ENCODE measurements at regions not wholly inside any gene's neighbourhood (a gene's known extent, or its start where the extent isn't known, plus 50 kb on each side); places are given as distances from the start of the nearest gene placed in this dataset.

DNA sequence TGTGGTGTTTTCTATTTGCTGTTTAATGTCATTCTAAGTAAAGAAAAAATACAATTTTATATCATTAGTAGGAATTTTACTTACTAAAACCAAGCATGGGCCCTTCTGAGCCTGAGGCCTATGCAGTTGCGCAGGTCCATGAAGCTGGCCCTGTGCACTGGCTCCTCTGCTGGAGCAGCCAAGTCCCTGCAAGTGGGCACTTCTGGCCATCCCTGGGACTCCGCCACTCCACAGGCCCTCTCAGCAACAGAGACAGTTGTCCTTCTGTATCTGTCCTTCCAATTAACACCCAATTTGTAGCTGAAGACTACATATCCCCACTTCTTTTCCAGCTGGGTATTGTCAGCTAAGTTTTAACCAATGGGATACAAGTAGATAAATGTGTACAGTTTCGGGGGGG is 49.9 kb upstream of the RYK start:
- TF ChIP-seq ZBTB1 (tag by site-specific recombination; IDR thresholded peaks at IDR 0.05), result no peak
- TF ChIP-seq ZBTB17 (tag by site-specific recombination; IDR thresholded peaks at IDR 0.05), result no peak
- no peak for TF ChIP-seq ZNF211 (tag by site-specific recombination; IDR thresholded peaks at IDR 0.05; ENCODE audit: low read depth)
- TF ChIP-seq ZNF175 (tag by site-specific recombination; IDR thresholded peaks at IDR 0.05), result no peak
- TF ChIP-seq FEZF1 (tag by site-specific recombination; IDR thresholded peaks at IDR 0.05), result no peak
- TF ChIP-seq, protein P1, sequence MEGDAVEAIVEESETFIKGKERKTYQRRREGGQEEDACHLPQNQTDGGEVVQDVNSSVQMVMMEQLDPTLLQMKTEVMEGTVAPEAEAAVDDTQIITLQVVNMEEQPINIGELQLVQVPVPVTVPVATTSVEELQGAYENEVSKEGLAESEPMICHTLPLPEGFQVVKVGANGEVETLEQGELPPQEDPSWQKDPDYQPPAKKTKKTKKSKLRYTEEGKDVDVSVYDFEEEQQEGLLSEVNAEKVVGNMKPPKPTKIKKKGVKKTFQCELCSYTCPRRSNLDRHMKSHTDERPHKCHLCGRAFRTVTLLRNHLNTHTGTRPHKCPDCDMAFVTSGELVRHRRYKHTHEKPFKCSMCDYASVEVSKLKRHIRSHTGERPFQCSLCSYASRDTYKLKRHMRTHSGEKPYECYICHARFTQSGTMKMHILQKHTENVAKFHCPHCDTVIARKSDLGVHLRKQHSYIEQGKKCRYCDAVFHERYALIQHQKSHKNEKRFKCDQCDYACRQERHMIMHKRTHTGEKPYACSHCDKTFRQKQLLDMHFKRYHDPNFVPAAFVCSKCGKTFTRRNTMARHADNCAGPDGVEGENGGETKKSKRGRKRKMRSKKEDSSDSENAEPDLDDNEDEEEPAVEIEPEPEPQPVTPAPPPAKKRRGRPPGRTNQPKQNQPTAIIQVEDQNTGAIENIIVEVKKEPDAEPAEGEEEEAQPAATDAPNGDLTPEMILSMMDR (tag by site-specific recombination; IDR thresholded peaks at IDR 0.05), result no peak

Data from HEK293 (cell line).